Type B pancreatic cell (in vitro differentiated cells): ENCODE measurements at regions not wholly inside any gene's neighbourhood (a gene's known extent, or its start where the extent isn't known, plus 50 kb on each side); places are given as distances from the start of the nearest gene placed in this dataset.

Experiments used
- DNase-seq: peaks from one replicate; pipeline ENCODE4 v3.0.0; 2021; ENCODE audit warnings: mixed read lengths; ENCODE audit not compliant: unreplicated experiment; ENCODE audit errors: extremely low spot score
- H3K27ac Mint-ChIP-seq: 2 replicates; pipeline ENCODE4 v1.8.0; 2021; ENCODE audit warnings: mild to moderate bottlenecking, mixed read lengths
- H3K27me3 Mint-ChIP-seq: 2 replicates; pipeline ENCODE4 v1.8.0; 2021; ENCODE audit warnings: mixed read lengths
- H3K36me3 Mint-ChIP-seq: 2 replicates; pipeline ENCODE4 v1.8.0; 2021; ENCODE audit warnings: mixed read lengths
- H3K4me1 Mint-ChIP-seq: one replicate; pipeline ENCODE4 v1.8.0; 2021; ENCODE audit warnings: mixed read lengths; ENCODE audit not compliant: unreplicated experiment
- H3K4me3 Mint-ChIP-seq: 2 replicates; pipeline ENCODE4 v1.8.0; 2021; ENCODE audit warnings: mild to moderate bottlenecking, mixed read lengths
- H3K9me3 Mint-ChIP-seq: 2 replicates; pipeline ENCODE4 v1.8.0; 2021; ENCODE audit warnings: mixed read lengths
- CTCF ChIP-seq: fragments of 200-600 bp; sonication (generic); conservative IDR thresholded peaks from 2 replicates; pipeline ENCODE4 v1.5.0; 2021; ENCODE audit warnings: antibody characterized with exemption, mild to moderate bottlenecking

- Mint-ChIP-seq H3K9me3 (no peaks in the 10 kb centered on the region), H3K36me3 (no peaks in the 10 kb centered on the region), H3K27me3 (no peaks in the 10 kb centered on the region), H3K4me1 (no peaks in the 10 kb centered on the region), H3K4me3 (no peak overlapping the region), H3K27ac (no peak overlapping the region)
- no peak for DNase-seq
- TF ChIP-seq CTCF: no peak
Observed at GRCh38 chr3:46135475-46135874, 72.6 kb downstream of the CCR1 start.

GRCh38 chr3:46133285-46133684 is 74.8 kb downstream of the CCR1 start:
- TF ChIP-seq CTCF: no peak
- H3K4me3 Mint-ChIP-seq: no peak overlapping the region
- no peaks in the 10 kb centered on the region for H3K9me3 Mint-ChIP-seq
- H3K36me3 Mint-ChIP-seq: no peaks in the 10 kb centered on the region
- H3K27ac Mint-ChIP-seq: no peak overlapping the region
- no peaks in the 10 kb centered on the region for H3K27me3 Mint-ChIP-seq
- no peaks in the 10 kb centered on the region for H3K4me1 Mint-ChIP-seq
- no peak for DNase-seq

- H3K36me3 Mint-ChIP-seq: no peaks in the 10 kb centered on the region
- H3K4me3 Mint-ChIP-seq: no peak overlapping the region
- no peak for TF ChIP-seq CTCF
- no peaks in the 10 kb centered on the region for H3K27me3 Mint-ChIP-seq
- DNase-seq: no peak
- H3K27ac Mint-ChIP-seq: no peak overlapping the region
- no peaks in the 10 kb centered on the region for H3K9me3 Mint-ChIP-seq
- no peaks in the 10 kb centered on the region for H3K4me1 Mint-ChIP-seq
Observed at GRCh38 chr3:46132565-46132964, 75.5 kb downstream of the CCR1 start.

- Mint-ChIP-seq H3K36me3 (no peaks in the 10 kb centered on the region), H3K27ac (no peak overlapping the region), H3K9me3 (no peaks in the 10 kb centered on the region), H3K4me3 (no peak overlapping the region), H3K27me3 (no peaks in the 10 kb centered on the region), H3K4me1 (no peaks in the 10 kb centered on the region)
- no peak for TF ChIP-seq CTCF
- no peak for DNase-seq
Observed at GRCh38 chr3:46131884-46132450, 76.1 kb downstream of the CCR1 start.

GRCh38 chr3:46130631-46131310 is 77.3 kb downstream of the CCR1 start:
- H3K27me3 Mint-ChIP-seq: no peaks in the 10 kb centered on the region
- no peak for TF ChIP-seq CTCF
- no peak overlapping the region for H3K27ac Mint-ChIP-seq
- no peaks in the 10 kb centered on the region for H3K9me3 Mint-ChIP-seq
- H3K36me3 Mint-ChIP-seq: no peaks in the 10 kb centered on the region
- H3K4me1 Mint-ChIP-seq: no peaks in the 10 kb centered on the region
- no peak for DNase-seq
- no peak overlapping the region for H3K4me3 Mint-ChIP-seq
